H9 (cell line): ENCODE measurements at regions not wholly inside any gene's neighbourhood (a gene's known extent, or its start where the extent isn't known, plus 50 kb on each side); places are given as distances from the start of the nearest gene placed in this dataset.

Experiments used
- DNase-seq: peaks from one replicate; pipeline ENCODE4 v3.0.0-alpha.2; 2017
- H2AFZ ChIP-seq: one replicate; pipeline ENCODE4 v1.6.1; 2013; ENCODE audit warnings: mild to moderate bottlenecking, low read length, control low read depth, moderate library complexity
- H2AK5ac ChIP-seq: 2 replicates; pipeline ENCODE4 v1.6.1; 2013; ENCODE audit warnings: low read length, control low read depth, mixed read lengths; ENCODE audit not compliant: insufficient read length
- H2BK120ac ChIP-seq: one replicate; pipeline ENCODE4 v1.6.1; 2013; ENCODE audit warnings: low read depth, mild to moderate bottlenecking, low read length, control low read depth, inconsistent platforms; ENCODE audit not compliant: poor library complexity, severe bottlenecking
- H2BK12ac ChIP-seq: 2 replicates; pipeline ENCODE4 v1.6.1; 2013; ENCODE audit warnings: low read length, control low read depth, mixed read lengths, low read depth; ENCODE audit not compliant: insufficient read length
- H2BK15ac ChIP-seq: 2 replicates; pipeline ENCODE4 v1.6.1; 2013; ENCODE audit warnings: low read depth, low read length, control low read depth
- H2BK20ac ChIP-seq: one replicate; pipeline ENCODE4 v1.6.1; 2013; ENCODE audit warnings: low read depth, mild to moderate bottlenecking, low read length, control low read depth, inconsistent platforms; ENCODE audit not compliant: poor library complexity, severe bottlenecking
- H2BK5ac ChIP-seq: 2 replicates; pipeline ENCODE4 v1.6.1; 2013; ENCODE audit warnings: low read length, control low read depth, mixed read lengths; ENCODE audit not compliant: insufficient read length
- H3K14ac ChIP-seq: 2 replicates; pipeline ENCODE4 v1.6.1; 2013; ENCODE audit warnings: low read length, control low read depth; ENCODE audit not compliant: insufficient read depth
- H3K18ac ChIP-seq: 2 replicates; pipeline ENCODE4 v1.6.1; 2013; ENCODE audit warnings: low read depth, mild to moderate bottlenecking, mixed read lengths, low read length, control low read depth; ENCODE audit not compliant: insufficient read length
- H3K23ac ChIP-seq: 2 replicates; pipeline ENCODE4 v1.6.1; 2013; ENCODE audit warnings: low read length, control low read depth, mixed read lengths, low read depth; ENCODE audit not compliant: insufficient read length
- H3K23me2 ChIP-seq: 2 replicates; pipeline ENCODE4 v1.6.1; 2013; ENCODE audit warnings: low read depth, mild to moderate bottlenecking, mixed read lengths, low read length, control low read depth; ENCODE audit not compliant: insufficient read length, poor library complexity, severe bottlenecking
- H3K27ac ChIP-seq: 2 replicates; pipeline ENCODE4 v1.5.1; 2013; ENCODE audit warnings: low read length, control low read depth, mixed read lengths, low read depth; ENCODE audit not compliant: insufficient read length
- H3K27me3 ChIP-seq: 2 replicates; pipeline ENCODE4 v1.6.1; 2013; ENCODE audit warnings: low read length, control low read depth, inconsistent platforms; ENCODE audit not compliant: insufficient read depth
- H3K4ac ChIP-seq: 2 replicates; pipeline ENCODE4 v1.6.1; 2013; ENCODE audit warnings: low read depth, mild to moderate bottlenecking, control low read depth, inconsistent platforms, low read length, moderate library complexity
- H3K4me1 ChIP-seq: 2 replicates; pipeline ENCODE4 v1.6.1; 2013; ENCODE audit warnings: low read length, control low read depth, inconsistent platforms; ENCODE audit not compliant: insufficient read depth
- H3K4me2 ChIP-seq: 2 replicates; pipeline ENCODE4 v1.6.1; 2013; ENCODE audit warnings: low read length, control low read depth, mixed read lengths; ENCODE audit not compliant: insufficient read length, insufficient read depth
- H3K56ac ChIP-seq: 2 replicates; pipeline ENCODE4 v1.6.1; 2013; ENCODE audit warnings: low read depth, mild to moderate bottlenecking, mixed read lengths, low read length, control low read depth; ENCODE audit not compliant: insufficient read length
- H3K79me1 ChIP-seq: 2 replicates; pipeline ENCODE4 v1.6.1; 2013; ENCODE audit warnings: low read depth, mild to moderate bottlenecking, moderate library complexity, low read length, control low read depth, inconsistent platforms; ENCODE audit not compliant: insufficient read depth, poor library complexity, severe bottlenecking
- H3K79me2 ChIP-seq: 2 replicates; pipeline ENCODE4 v1.6.1; 2013; ENCODE audit warnings: low read length, control low read depth, inconsistent platforms; ENCODE audit not compliant: insufficient read depth
- H3K9ac ChIP-seq: 2 replicates; pipeline ENCODE4 v1.6.1; 2013; ENCODE audit warnings: low read length, control low read depth, mixed read lengths; ENCODE audit not compliant: insufficient read length; ENCODE audit errors: extremely low read depth
- H3K9me3 ChIP-seq: one replicate; pipeline ENCODE4 v1.6.1; 2013; ENCODE audit warnings: low read depth, low read length, inconsistent platforms; ENCODE audit not compliant: control insufficient read depth
- H3T11ph ChIP-seq: one replicate; pipeline ENCODE4 v1.6.1; 2013; ENCODE audit warnings: mild to moderate bottlenecking, low read length, control low read depth, inconsistent platforms
- H4K20me1 ChIP-seq: one replicate; pipeline ENCODE4 v1.6.1; 2013; ENCODE audit not compliant: control insufficient read depth, insufficient read length, insufficient read depth
- H4K5ac ChIP-seq: 2 replicates; pipeline ENCODE4 v1.6.1; 2013; ENCODE audit warnings: low read depth, mild to moderate bottlenecking, mixed read lengths, low read length, control low read depth; ENCODE audit not compliant: insufficient read length
- H4K8ac ChIP-seq: replicated peaks from 2 replicates; pipeline ENCODE4 v1.6.1; 2013; ENCODE audit warnings: low read length, control low read depth, mixed read lengths, low read depth; ENCODE audit not compliant: insufficient read length
- H4K91ac ChIP-seq: 2 replicates; pipeline ENCODE4 v1.6.1; 2013; ENCODE audit warnings: low read depth, mild to moderate bottlenecking, moderate library complexity, mixed read lengths, low read length, control low read depth; ENCODE audit not compliant: insufficient read length
- H3K27ac Mint-ChIP-seq, 3 experiments: 2 replicates in 2 of 3; 3 replicates in 1 of 3; pipeline ENCODE4 v1.8.0; 2020 to 2021; ENCODE audit warnings: mixed read lengths in 3 of 3, mild to moderate bottlenecking in 1 of 3, moderate library complexity in 1 of 3
- H3K27me3 Mint-ChIP-seq: 2 replicates; pipeline ENCODE4 v1.8.0; 2021; ENCODE audit warnings: low read depth, mild to moderate bottlenecking, moderate library complexity, mixed read lengths
- H3K36me3 Mint-ChIP-seq, 3 experiments: 2 replicates in 2 of 3; 3 replicates in 1 of 3; pipeline ENCODE4 v1.8.0; 2020 to 2021; ENCODE audit warnings: low read depth in 3 of 3, mixed read lengths in 3 of 3; ENCODE audit not compliant: insufficient read depth in 1 of 3
- H3K4me1 Mint-ChIP-seq, 2 experiments: 2 replicates each; pipeline ENCODE4 v1.8.0; 2020; ENCODE audit warnings: mixed read lengths in 2 of 2
- H3K4me3 Mint-ChIP-seq, 2 experiments: 2 replicates in 1 of 2; 3 replicates in 1 of 2; pipeline ENCODE4 v1.8.0; 2020 to 2021; ENCODE audit warnings: mild to moderate bottlenecking in 2 of 2, mixed read lengths in 2 of 2, moderate library complexity in 1 of 2
- H3K9me3 Mint-ChIP-seq, 2 experiments: 2 replicates in 1 of 2; 3 replicates in 1 of 2; pipeline ENCODE4 v1.8.0; 2020; ENCODE audit warnings: mild to moderate bottlenecking in 2 of 2, mixed read lengths in 2 of 2, moderate library complexity in 1 of 2
- CTCF ChIP-seq: fragments of 200-600 bp; sonication (generic); conservative IDR thresholded peaks from 3 replicates; pipeline ENCODE4 v1.8.0; 2021; ENCODE audit warnings: antibody characterized with exemption, mild to moderate bottlenecking
- WGBS: extraction: QIAGEN DNeasy Blood & Tissue Kit; methylation state at CpG from one replicate; pipeline ENCODE4 v1.1.7; 2013; ENCODE audit warnings: missing lambda C conversion rate, low lambda C conversion rate, mixed read lengths; ENCODE audit not compliant: insufficient read length; ENCODE audit errors: extremely low coverage; 5-methylcytosine and 5-hydroxymethylcytosine counted together

- H3K27me3 ChIP-seq, result no peaks in the 10 kb centered on the region
- no peak overlapping the region for H3K23ac ChIP-seq
- H3K9me3 ChIP-seq, result no peaks in the 10 kb centered on the region
- WGBS, result no CpG with 5 or more reads among the region's 9 CpGs
- no peak overlapping the region for H3K4me2 ChIP-seq
- no peak for TF ChIP-seq CTCF
- H3K79me2 ChIP-seq, result no peaks in the 10 kb centered on the region
- H4K20me1 ChIP-seq, result no peaks in the 10 kb centered on the region
- H3K4ac ChIP-seq, result no peak overlapping the region
- H3K9ac ChIP-seq, result no peak overlapping the region
- H3K79me1 ChIP-seq, result no peaks in the 10 kb centered on the region
- H2BK5ac ChIP-seq, result no peak overlapping the region
- H4K8ac ChIP-seq, result no peak overlapping the region
- Mint-ChIP-seq H3K9me3 (no peaks in the 10 kb centered on the region), H3K27me3 (no peaks in the 10 kb centered on the region), H3K4me3 (no peak overlapping the region), H3K4me1 (peaks cover 47% of the 10 kb centered on the region in 2 experiments), H3K27ac (peak overlapping the region in 2 of 3 experiments; percentile 1 to 54; a peak in 4 of 7 replicates), H3K36me3 (no peaks in the 10 kb centered on the region)
- H2BK12ac ChIP-seq, result no peak overlapping the region
- H3K4me1 ChIP-seq, result peaks cover 12% of the 10 kb centered on the region
- no peak overlapping the region for H2BK20ac ChIP-seq
- H3K23me2 ChIP-seq, result no peaks in the 10 kb centered on the region
- H3K14ac ChIP-seq, result no peak overlapping the region
- no peak for DNase-seq
- no peak overlapping the region for H3T11ph ChIP-seq
- H3K18ac ChIP-seq, result no peak overlapping the region
- H2BK120ac ChIP-seq, result no peak overlapping the region
- H2AFZ ChIP-seq, result no peak overlapping the region
- H2AK5ac ChIP-seq, result no peak overlapping the region
- H4K5ac ChIP-seq, result no peak overlapping the region
- H2BK15ac ChIP-seq, result no peak overlapping the region
- no peak overlapping the region for H3K27ac ChIP-seq
- H3K56ac ChIP-seq, result no peak overlapping the region
- H4K91ac ChIP-seq, result no peak overlapping the region
These were observed 75.3 kb downstream of the TMEM167A start for GRCh38 chr5:83001796-83002381.
